Astrocyte (in vitro differentiated cells and primary cell): ENCODE measurements at regions not wholly inside any gene's neighbourhood (a gene's known extent, or its start where the extent isn't known, plus 50 kb on each side); places are given as distances from the start of the nearest gene placed in this dataset.

Experiments used
- DNase-seq: peaks from one replicate; pipeline ENCODE4 v3.0.0-alpha.2; 2010; ENCODE audit warnings: low read depth
- FAIRE-seq: peaks from 2 replicates; lab custom pipeline; 2011; peaks lifted over from hg19 to GRCh38; lab: Jason Lieb, UNC
- H2AFZ ChIP-seq: 2 replicates; pipeline ENCODE4 v1.6.0; 2012; ENCODE audit warnings: low read depth, low read length, inconsistent platforms
- H3K27ac ChIP-seq: 2 replicates; pipeline ENCODE4 v1.5.1; 2011; ENCODE audit warnings: low read depth, low read length, inconsistent platforms
- H3K27me3 ChIP-seq: 2 replicates; pipeline ENCODE4 v1.6.0; 2011; ENCODE audit warnings: low read length, inconsistent platforms; ENCODE audit not compliant: insufficient read depth
- H3K36me3 ChIP-seq: 2 replicates; pipeline ENCODE4 v1.5.1; 2011; ENCODE audit warnings: low read length, inconsistent platforms; ENCODE audit not compliant: insufficient read depth
- H3K4me1 ChIP-seq: 2 replicates; pipeline ENCODE4 v1.5.1; 2011; ENCODE audit warnings: low read length, inconsistent platforms; ENCODE audit not compliant: insufficient read depth
- H3K4me2 ChIP-seq: 2 replicates; pipeline ENCODE4 v1.6.0; 2012; ENCODE audit warnings: low read length, inconsistent platforms
- H3K4me3 ChIP-seq: 2 replicates; pipeline ENCODE4 v1.5.1; 2011; ENCODE audit warnings: low read depth, mild to moderate bottlenecking, low read length, inconsistent platforms; ENCODE audit not compliant: insufficient read depth
- H3K79me2 ChIP-seq: 2 replicates; pipeline ENCODE4 v1.6.0; 2012; ENCODE audit warnings: mild to moderate bottlenecking, low read length, inconsistent platforms; ENCODE audit not compliant: insufficient read depth
- H3K9ac ChIP-seq: 2 replicates; pipeline ENCODE4 v1.6.0; 2012; ENCODE audit warnings: mild to moderate bottlenecking, low read length, inconsistent platforms
- H3K9me3 ChIP-seq: 2 replicates; pipeline ENCODE4 v1.5.1; 2012; ENCODE audit warnings: low read depth, mild to moderate bottlenecking, low read length, inconsistent platforms; ENCODE audit not compliant: insufficient read depth
- H4K20me1 ChIP-seq: 2 replicates; pipeline ENCODE4 v1.6.0; 2012; ENCODE audit warnings: low read length, inconsistent platforms; ENCODE audit not compliant: insufficient read depth
- H3K27ac Mint-ChIP-seq: one replicate; pipeline ENCODE4 v1.8.0; 2021; ENCODE audit warnings: mild to moderate bottlenecking, mixed read lengths; ENCODE audit not compliant: unreplicated experiment
- H3K27me3 Mint-ChIP-seq: one replicate; pipeline ENCODE4 v1.8.0; 2021; ENCODE audit warnings: low read depth, mixed read lengths; ENCODE audit not compliant: unreplicated experiment
- H3K36me3 Mint-ChIP-seq: one replicate; pipeline ENCODE4 v1.8.0; 2021; ENCODE audit warnings: low read depth, mixed read lengths; ENCODE audit not compliant: unreplicated experiment
- H3K4me1 Mint-ChIP-seq: one replicate; pipeline ENCODE4 v1.8.0; 2021; ENCODE audit warnings: low read depth, mixed read lengths; ENCODE audit not compliant: unreplicated experiment
- H3K4me3 Mint-ChIP-seq: one replicate; pipeline ENCODE4 v1.8.0; 2021; ENCODE audit warnings: mild to moderate bottlenecking, moderate library complexity, mixed read lengths; ENCODE audit not compliant: unreplicated experiment
- H3K9me3 Mint-ChIP-seq: one replicate; pipeline ENCODE4 v1.8.0; 2021; ENCODE audit warnings: mild to moderate bottlenecking, mixed read lengths; ENCODE audit not compliant: unreplicated experiment
- CTCF ChIP-seq: IDR thresholded peaks from 2 replicates; pipeline ENCODE4 v1.5.1; 2011; ENCODE audit warnings: low read depth, mild to moderate bottlenecking, inconsistent platforms, low read length, moderate library complexity; ENCODE audit not compliant: insufficient read depth
- EZH2 ChIP-seq: IDR thresholded peaks from 2 replicates; pipeline ENCODE4 v1.6.1; 2012; ENCODE audit warnings: mild to moderate bottlenecking, low read length, inconsistent platforms; ENCODE audit not compliant: insufficient read depth

- FAIRE-seq: no peak
- Histone ChIP-seq H3K4me1 (peaks cover 7% of the 10 kb centered on the region), H3K27ac (no peak overlapping the region), H3K4me2 (no peak overlapping the region), H3K4me3 (no peak overlapping the region), H2AFZ (peak overlapping the region; percentile 36), H3K27me3 (no peaks in the 10 kb centered on the region), H3K79me2 (no peaks in the 10 kb centered on the region), H3K9ac (no peak overlapping the region), H3K9me3 (no peaks in the 10 kb centered on the region), H3K36me3 (no peaks in the 10 kb centered on the region), H4K20me1 (no peaks in the 10 kb centered on the region)
- Mint-ChIP-seq H3K27ac (peak overlapping the region; percentile 17), H3K27me3 (no peaks in the 10 kb centered on the region), H3K4me1 (peaks cover 9% of the 10 kb centered on the region), H3K4me3 (no peak overlapping the region), H3K36me3 (no peaks in the 10 kb centered on the region), H3K9me3 (no peaks in the 10 kb centered on the region)
- TF ChIP-seq CTCF (no peak), EZH2 (no peak)
- DNase-seq: peak; percentile 45
Observed at GRCh38 chr2:226208726-226209125, 590.9 kb downstream of the IRS1 start.

GRCh38 chr2:226207671-226208070, 591.9 kb downstream of the IRS1 start:
- Histone ChIP-seq H2AFZ (no peak overlapping the region), H3K9ac (no peak overlapping the region), H3K27me3 (no peaks in the 10 kb centered on the region), H3K4me2 (no peak overlapping the region), H3K9me3 (no peaks in the 10 kb centered on the region), H3K79me2 (no peaks in the 10 kb centered on the region), H3K36me3 (no peaks in the 10 kb centered on the region), H3K27ac (no peak overlapping the region), H3K4me3 (no peak overlapping the region), H4K20me1 (no peaks in the 10 kb centered on the region), H3K4me1 (peaks cover 3% of the 10 kb centered on the region)
- FAIRE-seq (no peak), DNase-seq (no peak)
- Mint-ChIP-seq H3K4me3 (no peak overlapping the region), H3K9me3 (no peaks in the 10 kb centered on the region), H3K27me3 (no peaks in the 10 kb centered on the region), H3K4me1 (peaks cover 3% of the 10 kb centered on the region), H3K36me3 (no peaks in the 10 kb centered on the region), H3K27ac (no peak overlapping the region)
- no peak for TF ChIP-seq CTCF
- no peak for TF ChIP-seq EZH2

GRCh38 chr2:226199555-226199954, 600.1 kb downstream of the IRS1 start:
- FAIRE-seq: no peak
- H4K20me1 ChIP-seq: no peaks in the 10 kb centered on the region
- peaks cover 3% of the 10 kb centered on the region for H3K4me1 Mint-ChIP-seq

More at GRCh38 chr2:226199555-226199954, 600.1 kb downstream of the IRS1 start:
- TF ChIP-seq CTCF (no peak), EZH2 (no peak)
- Histone ChIP-seq H3K79me2 (no peaks in the 10 kb centered on the region), H3K9ac (no peak overlapping the region), H2AFZ (no peak overlapping the region), H3K4me3 (no peak overlapping the region), H3K4me2 (no peak overlapping the region), H3K4me1 (no peaks in the 10 kb centered on the region), H3K9me3 (no peaks in the 10 kb centered on the region), H3K27me3 (no peaks in the 10 kb centered on the region), H3K27ac (no peak overlapping the region), H3K36me3 (no peaks in the 10 kb centered on the region)
- H3K9me3 Mint-ChIP-seq: no peaks in the 10 kb centered on the region
- H3K27me3 Mint-ChIP-seq: no peaks in the 10 kb centered on the region
- DNase-seq: no peak
- no peak overlapping the region for H3K27ac Mint-ChIP-seq
- H3K4me3 Mint-ChIP-seq: no peak overlapping the region
- no peaks in the 10 kb centered on the region for H3K36me3 Mint-ChIP-seq
